Neural cell (in vitro differentiated cells): ENCODE measurements at regions not wholly inside any gene's neighbourhood (a gene's known extent, or its start where the extent isn't known, plus 50 kb on each side); places are given as distances from the start of the nearest gene placed in this dataset.
"Not testable (repeated sequence)": the region's sequence is repeated elsewhere in the genome, so short reads cannot be mapped to it uniquely, and the experiment has no call there.

Experiments used
- H2AFZ ChIP-seq: fragments of 200-600, 300-800 bp; sonication (generic), shearing (Covaris generic); 2 replicates; pipeline ENCODE4 v1.6.0; 2014; ENCODE audit warnings: low read depth, mild to moderate bottlenecking, antibody characterized with exemption, low read length, moderate library complexity
- H3F3A ChIP-seq: fragments of 200-600 bp; shearing (Covaris generic); 2 replicates; pipeline ENCODE4 v1.6.1; 2016; ENCODE audit warnings: mild to moderate bottlenecking, moderate library complexity, mixed read lengths, antibody characterized with exemption, low read length; ENCODE audit not compliant: insufficient read depth, poor library complexity, severe bottlenecking
- H3K27ac ChIP-seq: fragments of 200-600, 300-800 bp; sonication (generic), shearing (Covaris generic); 2 replicates; pipeline ENCODE4 v1.5.1; 2014; ENCODE audit warnings: mild to moderate bottlenecking, low read length, moderate library complexity
- H3K27me3 ChIP-seq: fragments of 300-800, 200-600 bp; sonication (generic), shearing (Covaris generic); 2 replicates; pipeline ENCODE4 v1.6.0; 2014; ENCODE audit warnings: mild to moderate bottlenecking, low read depth, low read length, moderate library complexity; ENCODE audit not compliant: insufficient read depth
- H3K36me3 ChIP-seq: fragments of 300-800, 200-600 bp; sonication (generic), shearing (Covaris generic); 2 replicates; pipeline ENCODE4 v1.5.1; 2014; ENCODE audit warnings: mild to moderate bottlenecking, antibody characterized with exemption, low read length, moderate library complexity; ENCODE audit not compliant: insufficient read depth
- H3K4me2 ChIP-seq: fragments of 300-800, 200-600 bp; sonication (generic), shearing (Covaris generic); 2 replicates; pipeline ENCODE4 v1.6.0; 2014; ENCODE audit warnings: mild to moderate bottlenecking, low read length
- H3K4me3 ChIP-seq: fragments of 300-800, 200-600 bp; sonication (generic), shearing (Covaris generic); 2 replicates; pipeline ENCODE4 v1.5.1; 2014; ENCODE audit warnings: mild to moderate bottlenecking, low read length, moderate library complexity
- H3K79me2 ChIP-seq: fragments of 200-600 bp; shearing (Covaris generic); replicated peaks from 2 replicates; pipeline ENCODE4 v1.6.0; 2014; ENCODE audit warnings: mild to moderate bottlenecking, low read length, moderate library complexity; ENCODE audit not compliant: insufficient read depth
- H3K9ac ChIP-seq: fragments of 300-800, 200-600 bp; sonication (generic), shearing (Covaris generic); 2 replicates; pipeline ENCODE4 v1.6.1; 2016; ENCODE audit warnings: mild to moderate bottlenecking, low read length, mixed read lengths
- H3K9me2 ChIP-seq: fragments of 200-600 bp; shearing (Covaris generic); 2 replicates; pipeline ENCODE4 v1.6.1; 2016; ENCODE audit warnings: mild to moderate bottlenecking, low read length, mixed read lengths; ENCODE audit not compliant: insufficient read depth
- H3K9me3 ChIP-seq: fragments of 200-600, 300-800 bp; sonication (generic), shearing (Covaris generic); 2 replicates; pipeline ENCODE4 v1.6.1; 2016; ENCODE audit warnings: mild to moderate bottlenecking, mixed run types, low read length, moderate library complexity, mixed read lengths
- H4K20me1 ChIP-seq: fragments of 200-600 bp; shearing (Covaris generic); 2 replicates; pipeline ENCODE4 v1.6.1; 2016; ENCODE audit warnings: mild to moderate bottlenecking, mixed run types; ENCODE audit not compliant: insufficient read depth
- EP300 ChIP-seq: fragments of 450-650 bp; conservative IDR thresholded peaks from 2 replicates; pipeline ENCODE4 v1.6.1; 2014; ENCODE audit warnings: antibody characterized with exemption, mild to moderate bottlenecking, moderate library complexity; ENCODE audit not compliant: poor library complexity, severe bottlenecking
- EZH2 ChIP-seq: fragments of 200-600, 300-800 bp; shearing (Covaris generic), sonication (generic); IDR thresholded peaks from 2 replicates; pipeline ENCODE4 v1.6.1; 2014; ENCODE audit warnings: antibody characterized with exemption, low read length, borderline replicate concordance, mild to moderate bottlenecking; ENCODE audit not compliant: insufficient read depth, poor library complexity, severe bottlenecking
- MXI1 ChIP-seq: fragments of 450-650 bp; conservative IDR thresholded peaks from 2 replicates; pipeline ENCODE4 v1.6.1; 2014; ENCODE audit warnings: antibody characterized with exemption, mild to moderate bottlenecking; ENCODE audit not compliant: poor library complexity, severe bottlenecking
- POLR2AphosphoS5 ChIP-seq: IDR thresholded peaks from 2 replicates; pipeline ENCODE4 v1.6.1; 2012
- RAD21 ChIP-seq: fragments of 450-650 bp; conservative IDR thresholded peaks from 2 replicates; pipeline ENCODE4 v1.6.1; 2014; ENCODE audit warnings: antibody characterized with exemption, mild to moderate bottlenecking, moderate library complexity
- SMC3 ChIP-seq: fragments of 450-650 bp; conservative IDR thresholded peaks from 2 replicates; pipeline ENCODE4 v1.6.1; 2014; ENCODE audit warnings: antibody characterized with exemption, mild to moderate bottlenecking, moderate library complexity; ENCODE audit not compliant: poor library complexity
- TAF1 ChIP-seq: IDR thresholded peaks from 2 replicates; pipeline ENCODE4 v1.6.1; 2012; ENCODE audit warnings: low read depth
- TF ChIP-seq, protein P1 (sequence below): IDR thresholded peaks from 2 replicates; pipeline ENCODE4 v1.6.1; 2012; ENCODE audit warnings: borderline replicate concordance
- TF ChIP-seq, protein P2 (sequence below): fragments of 450-650 bp; IDR thresholded peaks from 2 replicates; pipeline ENCODE4 v1.5.1; 2014; ENCODE audit warnings: antibody characterized with exemption, mild to moderate bottlenecking, moderate library complexity; ENCODE audit not compliant: poor library complexity, severe bottlenecking

DNA sequence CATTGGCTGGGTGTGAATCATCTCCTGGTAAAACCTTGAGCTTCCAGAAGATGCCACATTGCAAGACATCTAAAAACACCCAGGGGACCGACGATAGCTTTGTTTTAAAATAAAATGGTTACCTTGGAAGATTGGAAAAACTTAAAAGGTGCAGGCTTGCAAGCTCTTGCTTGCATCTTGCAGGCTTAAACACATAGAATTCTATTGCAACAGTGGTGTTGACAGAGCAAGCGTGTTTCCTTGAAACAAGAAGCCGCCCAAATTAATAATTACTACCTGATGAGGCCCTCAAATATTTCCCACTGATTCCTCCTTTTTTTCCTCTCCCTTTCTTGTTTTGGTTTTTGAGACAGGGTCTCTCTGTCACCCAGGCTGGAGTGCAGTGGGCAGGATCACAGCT lies 137.1 kb upstream of the BASP1 start:
- H3K4me2 ChIP-seq, result no peak overlapping the region
- no peak overlapping the region for H3K4me3 ChIP-seq
- no peak overlapping the region for H3K27ac ChIP-seq
- H3F3A ChIP-seq, result no peaks in the 10 kb centered on the region
- H3K9me2 ChIP-seq, result no peaks in the 10 kb centered on the region
- H3K9ac ChIP-seq, result no peak overlapping the region
- H3K9me3 ChIP-seq, result no peaks in the 10 kb centered on the region
- no peaks in the 10 kb centered on the region for H3K36me3 ChIP-seq
- H2AFZ ChIP-seq, result no peak overlapping the region
- no peak for TF ChIP-seq MXI1
- TF ChIP-seq, protein P1, sequence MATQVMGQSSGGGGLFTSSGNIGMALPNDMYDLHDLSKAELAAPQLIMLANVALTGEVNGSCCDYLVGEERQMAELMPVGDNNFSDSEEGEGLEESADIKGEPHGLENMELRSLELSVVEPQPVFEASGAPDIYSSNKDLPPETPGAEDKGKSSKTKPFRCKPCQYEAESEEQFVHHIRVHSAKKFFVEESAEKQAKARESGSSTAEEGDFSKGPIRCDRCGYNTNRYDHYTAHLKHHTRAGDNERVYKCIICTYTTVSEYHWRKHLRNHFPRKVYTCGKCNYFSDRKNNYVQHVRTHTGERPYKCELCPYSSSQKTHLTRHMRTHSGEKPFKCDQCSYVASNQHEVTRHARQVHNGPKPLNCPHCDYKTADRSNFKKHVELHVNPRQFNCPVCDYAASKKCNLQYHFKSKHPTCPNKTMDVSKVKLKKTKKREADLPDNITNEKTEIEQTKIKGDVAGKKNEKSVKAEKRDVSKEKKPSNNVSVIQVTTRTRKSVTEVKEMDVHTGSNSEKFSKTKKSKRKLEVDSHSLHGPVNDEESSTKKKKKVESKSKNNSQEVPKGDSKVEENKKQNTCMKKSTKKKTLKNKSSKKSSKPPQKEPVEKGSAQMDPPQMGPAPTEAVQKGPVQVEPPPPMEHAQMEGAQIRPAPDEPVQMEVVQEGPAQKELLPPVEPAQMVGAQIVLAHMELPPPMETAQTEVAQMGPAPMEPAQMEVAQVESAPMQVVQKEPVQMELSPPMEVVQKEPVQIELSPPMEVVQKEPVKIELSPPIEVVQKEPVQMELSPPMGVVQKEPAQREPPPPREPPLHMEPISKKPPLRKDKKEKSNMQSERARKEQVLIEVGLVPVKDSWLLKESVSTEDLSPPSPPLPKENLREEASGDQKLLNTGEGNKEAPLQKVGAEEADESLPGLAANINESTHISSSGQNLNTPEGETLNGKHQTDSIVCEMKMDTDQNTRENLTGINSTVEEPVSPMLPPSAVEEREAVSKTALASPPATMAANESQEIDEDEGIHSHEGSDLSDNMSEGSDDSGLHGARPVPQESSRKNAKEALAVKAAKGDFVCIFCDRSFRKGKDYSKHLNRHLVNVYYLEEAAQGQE, result no peak
- TF ChIP-seq RAD21, result no peak
- no peaks in the 10 kb centered on the region for H3K27me3 ChIP-seq
- no peaks in the 10 kb centered on the region for H3K79me2 ChIP-seq
- H4K20me1 ChIP-seq, result no peaks in the 10 kb centered on the region

DNA sequence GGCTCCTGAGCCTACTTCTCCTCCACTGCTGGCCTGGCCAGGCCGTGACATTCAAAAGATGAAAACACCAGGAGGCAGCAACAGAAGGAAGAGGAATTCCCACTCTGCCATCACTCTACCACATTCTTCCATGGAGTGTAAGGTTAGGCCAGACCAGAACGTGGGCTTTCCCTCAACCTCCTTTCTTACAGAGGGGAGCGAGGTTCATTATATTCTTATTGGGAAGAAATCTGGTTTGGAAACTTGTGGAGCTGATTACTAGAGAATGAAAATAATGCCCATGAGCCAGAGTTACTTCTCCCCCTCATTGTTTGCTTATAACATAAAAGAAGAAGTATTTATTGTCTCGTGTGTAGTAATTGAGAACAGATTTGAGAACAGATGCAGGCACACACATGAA lies 136.3 kb upstream of the BASP1 start:
- Histone ChIP-seq H3K36me3 (no peaks in the 10 kb centered on the region), H3K79me2 (no peaks in the 10 kb centered on the region), H3K9ac (no peak overlapping the region), H3K9me2 (no peaks in the 10 kb centered on the region), H3K4me2 (no peak overlapping the region), H3K27me3 (no peaks in the 10 kb centered on the region), H3F3A (no peaks in the 10 kb centered on the region), H3K9me3 (no peaks in the 10 kb centered on the region), H4K20me1 (no peaks in the 10 kb centered on the region), H2AFZ (no peak overlapping the region), H3K27ac (no peak overlapping the region), H3K4me3 (no peak overlapping the region)
- TF ChIP-seq EP300 (no peak), POLR2AphosphoS5 (no peak), RAD21 (no peak), SMC3 (no peak), TAF1 (no peak), MXI1 (no peak), EZH2 (no peak)
- TF ChIP-seq, protein P1, result no peak
- TF ChIP-seq, protein P2, sequence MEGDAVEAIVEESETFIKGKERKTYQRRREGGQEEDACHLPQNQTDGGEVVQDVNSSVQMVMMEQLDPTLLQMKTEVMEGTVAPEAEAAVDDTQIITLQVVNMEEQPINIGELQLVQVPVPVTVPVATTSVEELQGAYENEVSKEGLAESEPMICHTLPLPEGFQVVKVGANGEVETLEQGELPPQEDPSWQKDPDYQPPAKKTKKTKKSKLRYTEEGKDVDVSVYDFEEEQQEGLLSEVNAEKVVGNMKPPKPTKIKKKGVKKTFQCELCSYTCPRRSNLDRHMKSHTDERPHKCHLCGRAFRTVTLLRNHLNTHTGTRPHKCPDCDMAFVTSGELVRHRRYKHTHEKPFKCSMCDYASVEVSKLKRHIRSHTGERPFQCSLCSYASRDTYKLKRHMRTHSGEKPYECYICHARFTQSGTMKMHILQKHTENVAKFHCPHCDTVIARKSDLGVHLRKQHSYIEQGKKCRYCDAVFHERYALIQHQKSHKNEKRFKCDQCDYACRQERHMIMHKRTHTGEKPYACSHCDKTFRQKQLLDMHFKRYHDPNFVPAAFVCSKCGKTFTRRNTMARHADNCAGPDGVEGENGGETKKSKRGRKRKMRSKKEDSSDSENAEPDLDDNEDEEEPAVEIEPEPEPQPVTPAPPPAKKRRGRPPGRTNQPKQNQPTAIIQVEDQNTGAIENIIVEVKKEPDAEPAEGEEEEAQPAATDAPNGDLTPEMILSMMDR, result no peak

- H4K20me1 ChIP-seq, H2AFZ ChIP-seq, H3K27me3 ChIP-seq, H3K4me2 ChIP-seq, H3K9me3 ChIP-seq, H3K4me3 ChIP-seq, H3K27ac ChIP-seq, H3K79me2 ChIP-seq, H3K36me3 ChIP-seq, H3K9ac ChIP-seq, H3F3A ChIP-seq, H3K9me2 ChIP-seq: not testable (repeated sequence)
Measured at GRCh38 chr5:17083276-17083675, 134.2 kb upstream of the BASP1 start.
